ENCODE measurements at regions not wholly inside any gene's neighbourhood (a gene's known extent, or its start where the extent isn't known, plus 50 kb on each side); places are given as distances from the start of the nearest gene placed in this dataset.

GRCh38 chr2:12352889-12353288 is 363.8 kb upstream of the TRIB2 start:
- Histone ChIP-seq H3K9me3 (replicated peaks in 1 of 3) (no peaks in the 10 kb centered on the region), H3K4me1 (replicated peaks in 1 of 2) (no peaks in the 10 kb centered on the region), H3K36me3 (replicated peaks in 1 of 2) (no peaks in the 10 kb centered on the region), H3K27ac (no peak overlapping the region), H3K4me3 (no peak overlapping the region), H3K27me3 (no peaks in the 10 kb centered on the region)
- TF ChIP-seq POLR2A (IDR thresholded peaks at IDR 0.05) (no peak), CTCF (IDR thresholded peaks at IDR 0.05) (no peak)
- no peak for DNase-seq
- WGBS, 4 donors, result 61 to 65% (median 63%) methylated on average over 1 of the region's 1 CpG
- intact Hi-C loops (cut with DNase I), result no loop called here

GRCh38 chr2:12361506-12361905 is 355.2 kb upstream of the TRIB2 start:
- Histone ChIP-seq H3K27ac (no peak overlapping the region), H3K36me3 (replicated peaks in 1 of 2) (no peaks in the 10 kb centered on the region), H3K4me1 (replicated peaks in 1 of 2) (no peaks in the 10 kb centered on the region), H3K4me3 (no peak overlapping the region), H3K27me3 (no peaks in the 10 kb centered on the region), H3K9me3 (replicated peaks in 1 of 3) (no peaks in the 10 kb centered on the region)
- intact Hi-C loops (cut with DNase I), result no loop called here
- DNase-seq, result no peak
- no peak for TF ChIP-seq POLR2A (IDR thresholded peaks at IDR 0.05)
- no peak for TF ChIP-seq CTCF (IDR thresholded peaks at IDR 0.05)
- 90 to 93% (median 92%) methylated on average over 4 of the region's 4 CpGs for WGBS, 4 donors

- Histone ChIP-seq H3K9me3 (replicated peaks in 1 of 3) (no peaks in the 10 kb centered on the region), H3K4me3 (no peak overlapping the region), H3K27ac (no peak overlapping the region), H3K36me3 (replicated peaks in 1 of 2) (no peaks in the 10 kb centered on the region), H3K4me1 (replicated peaks in 1 of 2) (no peaks in the 10 kb centered on the region), H3K27me3 (no peaks in the 10 kb centered on the region)
- 83 to 95% (median 91%) methylated on average over 3 of the region's 3 CpGs for whole genome bisulfite sequencing, 4 donors
- TF ChIP-seq POLR2A (IDR thresholded peaks at IDR 0.05) (no peak), CTCF (IDR thresholded peaks at IDR 0.05) (no peak)
- peak in 1 of 7 donors; percentile 5 for DNase-seq
- intact Hi-C loops (cut with DNase I), result no loop called here
Observed at GRCh38 chr2:12363138-12363537, 353.6 kb upstream of the TRIB2 start.

GRCh38 chr2:12363569-12363968 is 353.2 kb upstream of the TRIB2 start:
- DNase-seq, result no peak
- Histone ChIP-seq H3K27ac (no peak overlapping the region), H3K9me3 (replicated peaks in 1 of 3) (no peaks in the 10 kb centered on the region), H3K4me3 (no peak overlapping the region), H3K4me1 (replicated peaks in 1 of 2) (no peaks in the 10 kb centered on the region), H3K27me3 (no peaks in the 10 kb centered on the region), H3K36me3 (replicated peaks in 1 of 2) (no peaks in the 10 kb centered on the region)
- 59 to 67% (median 63%) methylated on average over 1 of the region's 1 CpG for WGBS, 4 donors
- TF ChIP-seq CTCF (IDR thresholded peaks at IDR 0.05), result no peak
- no peak for TF ChIP-seq POLR2A (IDR thresholded peaks at IDR 0.05)
- intact Hi-C loops (cut with DNase I), result no loop called here
